NCI-H82 treated with DMSO at 0.1 percent for 48 hours (cell line): ENCODE measurements at regions not wholly inside any gene's neighbourhood (a gene's known extent, or its start where the extent isn't known, plus 50 kb on each side); places are given as distances from the start of the nearest gene placed in this dataset.
"Not testable (repeated sequence)": the region's sequence is repeated elsewhere in the genome, so short reads cannot be mapped to it uniquely, and the experiment has no call there.

Experiments used
- DNase-seq: peaks from one replicate; lab custom pipeline; 2025; ENCODE audit not compliant: unreplicated experiment; lab: John Stamatoyannopoulos, UW

DNA sequence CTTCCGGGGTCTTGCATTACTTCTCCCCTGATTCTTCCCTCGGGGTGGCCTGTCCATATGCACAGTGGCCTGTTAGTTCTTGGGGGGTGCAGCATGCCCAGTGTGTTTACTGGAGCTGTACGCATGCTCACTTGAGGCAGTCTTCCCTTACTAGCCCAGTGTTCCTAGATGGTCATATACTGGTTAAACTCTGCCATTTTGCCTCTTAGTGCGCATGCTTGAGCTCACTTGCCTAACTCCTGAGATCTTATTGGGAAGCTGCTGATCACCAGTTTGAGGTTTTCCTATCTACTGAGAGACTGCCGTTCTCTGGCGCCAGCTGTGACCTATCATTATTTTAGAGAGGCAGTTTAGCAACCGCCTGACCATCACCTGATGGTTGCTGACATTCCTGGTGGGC lies 571.2 kb downstream of the ADCYAP1 start:
- DNase-seq = no peak

DNA sequence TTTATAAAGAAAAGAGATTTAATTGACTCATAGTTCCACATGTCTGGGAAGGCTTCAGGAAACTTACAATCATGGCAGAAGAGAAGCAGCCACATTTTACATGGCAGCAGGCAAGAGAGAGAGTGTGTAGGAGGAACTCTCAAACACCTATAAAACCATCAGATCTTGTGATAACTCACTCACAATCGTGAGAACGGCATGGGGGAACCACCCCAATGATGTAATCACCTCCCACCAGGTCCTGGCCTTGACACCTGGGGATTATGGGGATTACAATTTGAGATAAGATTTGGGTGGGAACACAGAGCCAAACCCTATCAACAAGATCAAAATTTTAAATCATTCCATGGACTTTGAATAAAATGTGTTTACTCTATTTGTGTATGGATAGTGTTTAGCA lies 575.6 kb downstream of the ADCYAP1 start:
- no peak for DNase-seq

GRCh38 chr18:1481577-1481976 lies 576.9 kb downstream of the ADCYAP1 start:
- DNase-seq = no peak

GRCh38 chr18:1483385-1483784 lies 578.7 kb downstream of the ADCYAP1 start:
- no peak for DNase-seq

DNA sequence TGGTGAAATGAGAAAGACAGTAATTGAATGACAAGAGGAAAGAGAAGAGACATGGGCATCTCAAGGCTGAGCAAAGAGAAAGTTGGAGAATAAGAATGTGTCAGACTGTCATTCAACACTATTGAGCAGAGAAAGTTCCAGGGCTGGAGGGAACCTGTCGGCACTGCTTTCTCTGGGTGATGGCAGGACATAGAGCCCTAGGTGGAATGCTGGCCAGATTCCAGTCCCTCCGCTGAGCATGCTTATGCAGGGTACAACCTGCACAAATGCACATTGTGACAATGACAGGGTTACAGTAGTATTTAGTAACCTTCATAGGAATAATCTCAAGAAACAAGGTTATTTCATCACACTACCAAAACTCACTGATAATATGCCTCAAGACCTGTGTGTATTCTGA lies 582.8 kb downstream of the ADCYAP1 start:
- no peak for DNase-seq

DNA sequence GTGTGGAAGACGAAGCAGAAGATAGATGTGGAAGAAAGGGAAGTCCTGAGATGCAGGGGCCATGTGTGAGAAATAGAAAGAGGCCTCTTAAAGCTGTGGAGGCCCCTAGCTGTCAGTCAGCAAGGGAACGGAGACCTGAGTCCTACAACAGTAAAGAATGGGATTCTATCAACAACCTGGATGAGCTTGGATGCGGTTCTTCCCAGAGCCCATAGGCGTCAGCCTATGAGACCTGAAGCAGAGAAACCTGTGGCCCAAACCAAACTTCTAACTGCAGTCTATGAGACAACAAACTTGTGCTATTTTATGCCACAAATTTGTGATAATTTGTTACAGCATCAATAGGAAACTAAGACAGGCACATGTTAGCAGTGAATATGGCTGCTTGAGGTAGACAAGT lies 583.7 kb downstream of the ADCYAP1 start:
- no peak for DNase-seq

GRCh38 chr18:1488957-1489356 lies 584.3 kb downstream of the ADCYAP1 start:
- no peak for DNase-seq

DNA sequence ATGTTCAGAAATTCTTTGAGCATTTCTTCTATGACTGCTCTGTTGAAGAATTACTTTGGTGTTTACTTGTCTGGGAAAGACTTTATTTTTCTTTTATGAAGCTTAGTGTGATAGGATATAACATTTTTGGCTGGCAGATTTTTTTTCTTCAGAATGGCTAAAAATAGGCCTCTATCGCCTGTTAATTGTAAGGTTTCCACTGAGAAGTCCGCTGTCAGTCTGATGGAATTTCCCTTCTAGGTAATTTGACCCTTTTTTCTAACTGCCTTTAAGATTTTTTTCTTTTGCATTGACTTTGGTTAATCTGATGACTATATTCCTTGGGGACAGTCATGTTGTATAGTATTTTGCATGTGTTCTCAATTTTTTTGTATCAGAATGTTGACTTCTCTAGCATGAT lies 590.7 kb downstream of the ADCYAP1 start:
- no peak for DNase-seq

DNA sequence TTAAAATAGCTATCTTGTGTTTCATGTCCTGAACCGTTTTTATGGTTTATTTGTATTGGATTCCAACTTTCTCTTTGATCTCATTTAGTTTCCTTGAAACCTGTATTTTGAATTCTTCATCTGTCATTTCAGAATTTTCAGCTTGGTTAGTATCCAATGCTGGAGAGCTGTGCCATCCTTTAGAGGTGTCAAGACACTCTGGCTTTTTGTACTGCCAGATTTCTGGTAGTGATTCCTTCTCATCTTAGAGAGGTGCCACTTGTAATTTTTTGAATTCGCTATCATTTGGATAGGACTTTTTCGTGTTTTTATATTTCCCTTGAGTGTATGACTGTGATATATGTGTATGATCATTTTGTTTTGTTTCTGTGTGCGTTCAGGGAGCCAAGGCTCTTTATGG lies 591.4 kb downstream of the ADCYAP1 start:
- no peak for DNase-seq

DNA sequence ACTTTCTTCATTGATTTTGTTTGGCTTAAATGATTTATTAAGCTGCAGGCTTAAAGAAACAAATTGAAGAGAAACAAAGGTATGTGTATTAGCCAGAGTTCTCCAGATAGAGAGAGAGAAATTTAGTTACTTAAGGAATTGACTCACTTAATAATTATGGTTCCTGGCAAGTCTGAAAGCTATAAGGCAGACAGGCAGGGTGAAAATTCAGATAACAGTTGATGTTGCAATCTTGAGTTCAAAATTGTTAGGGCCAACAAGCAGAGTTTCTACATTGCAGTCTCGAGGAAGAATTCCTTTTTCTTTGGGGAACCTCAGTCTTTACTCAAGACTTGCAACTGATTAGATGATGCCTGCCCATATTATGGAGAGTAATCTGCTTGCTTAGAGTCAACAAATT lies 593.5 kb downstream of the ADCYAP1 start:
- DNase-seq = no peak

DNA sequence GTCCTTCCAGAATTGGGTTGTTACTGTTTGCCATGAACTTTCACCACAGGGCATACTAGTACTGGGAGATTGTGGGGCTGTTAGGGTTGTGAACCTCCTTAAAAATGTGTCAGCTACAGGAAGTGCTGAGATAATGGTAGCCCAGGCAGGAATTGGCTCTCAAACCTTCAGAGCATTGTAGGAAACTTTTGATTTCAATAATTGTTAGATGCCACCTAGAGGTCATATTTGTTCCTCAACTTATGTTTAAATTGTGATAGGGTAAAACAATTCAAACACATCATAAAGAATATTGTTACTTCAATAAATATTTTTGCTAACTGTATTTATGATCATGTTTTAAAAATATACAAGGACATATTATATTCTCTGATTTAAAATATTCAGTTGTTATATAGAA lies 594.6 kb downstream of the ADCYAP1 start:
- DNase-seq = no peak

DNA sequence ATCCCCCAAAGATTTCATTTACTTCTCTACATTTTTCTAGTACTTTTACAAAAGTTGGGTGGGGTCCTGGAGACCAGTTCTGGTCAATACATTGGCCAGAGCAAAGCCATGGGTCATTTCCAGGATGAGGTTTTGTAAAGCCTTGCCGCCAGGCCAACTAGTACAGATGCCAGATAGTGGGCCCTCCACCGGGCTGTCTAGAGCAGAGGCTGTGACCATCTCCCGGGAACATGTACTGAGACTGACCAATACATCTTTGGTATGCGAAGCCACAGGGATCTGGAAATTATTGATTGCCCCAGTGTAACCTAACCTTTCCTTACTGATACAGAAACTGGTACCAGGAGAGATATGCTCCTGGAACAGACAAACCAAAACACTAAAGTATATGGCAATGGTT lies 599.2 kb downstream of the ADCYAP1 start:
- DNase-seq = no peak

DNA sequence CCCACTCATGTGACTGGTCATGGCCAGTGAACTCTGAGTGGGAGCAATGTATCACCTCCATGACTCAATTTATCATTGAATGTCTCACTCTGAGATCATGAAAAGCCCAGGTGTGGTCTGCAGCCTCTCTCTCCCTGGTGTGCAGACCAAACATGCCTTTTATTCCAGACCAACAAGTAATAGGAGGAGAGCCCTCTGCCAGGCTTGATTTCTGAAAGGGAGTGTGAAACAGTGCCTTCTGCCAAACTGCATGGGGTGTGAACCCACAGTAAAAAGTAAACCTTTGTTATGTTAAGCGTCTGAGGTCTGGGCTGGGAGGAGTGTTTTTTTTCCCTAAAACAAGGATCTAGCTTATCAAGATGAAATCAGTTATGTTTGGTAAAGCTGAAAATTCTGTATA lies 601.2 kb downstream of the ADCYAP1 start:
- DNase-seq = no peak

DNA sequence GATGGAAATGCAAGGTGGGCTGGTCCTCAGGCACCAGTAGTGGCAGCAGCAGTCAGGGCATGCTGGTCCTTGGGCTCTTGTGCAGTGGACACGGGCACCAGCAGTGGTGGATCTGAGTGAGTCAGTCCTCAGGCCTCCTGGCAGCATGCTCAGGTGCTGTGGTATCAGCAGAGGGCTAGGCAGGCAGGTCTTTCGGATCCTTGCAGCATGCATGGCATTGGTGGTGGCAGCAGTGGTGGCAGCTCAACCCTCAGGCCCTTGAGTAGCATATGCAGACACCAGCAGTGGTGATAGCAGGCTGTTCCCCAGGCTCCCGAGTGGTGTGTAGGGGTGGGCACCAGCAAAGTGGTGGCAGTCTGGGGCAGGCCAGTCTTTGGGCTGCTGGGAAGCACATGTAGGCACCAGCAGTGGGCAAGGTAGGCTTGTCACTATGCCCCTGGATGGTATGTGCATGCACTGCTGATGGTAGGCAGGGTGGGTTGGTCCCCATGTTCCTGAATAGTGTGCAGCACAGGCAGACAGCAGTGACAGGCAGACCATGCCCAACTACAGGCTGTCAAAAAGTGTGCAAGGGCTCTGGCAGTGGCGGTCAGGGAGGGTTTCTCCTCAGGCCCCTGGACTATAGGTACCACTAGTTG lies 606.0 kb downstream of the ADCYAP1 start:
- no peak for DNase-seq

DNA sequence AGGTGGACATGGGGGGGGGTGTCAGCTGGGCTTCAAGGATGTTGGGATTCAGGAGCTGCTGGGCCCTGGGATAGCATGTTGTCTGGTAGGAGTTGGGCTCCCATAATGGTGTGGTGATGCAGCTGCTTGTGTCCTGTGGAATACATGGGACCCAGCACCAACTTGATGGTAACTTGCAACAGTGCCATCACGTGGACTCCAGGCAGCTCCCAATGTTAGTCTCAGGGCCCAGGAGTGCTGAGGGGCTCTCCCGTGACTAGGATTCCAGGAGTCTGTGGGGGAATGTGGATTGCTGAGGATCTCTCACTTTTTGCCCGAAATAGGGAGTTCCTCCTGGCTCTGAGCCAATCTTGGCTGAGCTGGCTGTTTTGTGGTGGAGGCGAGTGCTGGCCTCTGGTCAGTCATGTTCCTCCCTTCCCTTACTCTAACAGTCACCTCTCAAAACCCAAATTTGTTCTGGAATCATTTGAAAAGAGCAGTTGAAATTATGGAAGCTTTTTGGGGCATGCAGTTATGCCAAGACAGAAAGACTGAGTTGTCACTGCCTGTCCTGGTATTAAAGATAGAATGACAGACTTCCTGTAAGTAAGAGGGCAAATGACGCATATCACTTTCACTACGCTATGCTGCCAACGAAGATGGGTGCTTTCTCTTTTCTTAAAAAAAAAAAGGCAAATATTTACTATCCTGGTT lies 607.1 kb downstream of the ADCYAP1 start:
- DNase-seq = no peak

DNA sequence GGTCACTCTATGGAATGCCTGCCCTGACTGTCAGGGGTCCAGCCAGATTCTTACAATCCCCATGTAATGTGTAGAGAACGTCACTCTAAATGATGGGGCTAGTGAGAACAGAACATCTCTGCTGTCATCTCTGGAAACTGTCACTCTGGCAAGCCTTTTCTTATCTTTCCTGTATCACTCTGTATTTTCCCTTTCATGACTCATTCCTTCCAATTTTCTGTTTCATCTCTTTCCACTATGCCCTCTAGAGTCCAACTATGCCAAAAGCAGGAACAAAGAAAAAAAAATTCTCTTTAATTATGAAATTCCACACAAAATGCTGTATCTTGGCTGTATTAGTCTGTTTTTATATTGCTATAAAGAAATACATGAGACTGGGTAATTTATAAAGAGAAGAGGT lies 608.8 kb downstream of the ADCYAP1 start:
- DNase-seq = no peak

- not testable (repeated sequence) for DNase-seq
Measured at GRCh38 chr18:1521588-1522248, 617.0 kb downstream of the ADCYAP1 start.

DNA sequence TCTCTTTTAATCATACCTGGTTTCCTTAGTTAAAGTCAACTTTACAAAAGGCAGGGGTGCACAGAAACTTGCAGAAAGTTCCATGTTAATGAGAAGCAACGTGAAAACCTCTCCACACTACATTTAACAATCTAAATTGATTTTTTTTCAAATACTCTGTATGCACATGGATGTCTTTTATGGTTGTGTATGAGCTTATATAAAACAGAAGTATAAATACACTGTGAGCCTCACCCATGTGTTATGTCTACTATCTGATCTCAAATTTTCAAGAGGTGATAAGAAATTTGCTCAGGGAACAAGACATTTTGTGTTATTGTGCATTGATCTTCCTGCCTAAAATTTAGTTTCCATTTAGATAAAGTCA lies 617.6 kb downstream of the ADCYAP1 start:
- no peak for DNase-seq

- no peak for DNase-seq
Measured at GRCh38 chr18:1526991-1527390, 622.3 kb downstream of the ADCYAP1 start.

GRCh38 chr18:1527805-1528204 lies 623.1 kb downstream of the ADCYAP1 start:
- DNase-seq = no peak

DNA sequence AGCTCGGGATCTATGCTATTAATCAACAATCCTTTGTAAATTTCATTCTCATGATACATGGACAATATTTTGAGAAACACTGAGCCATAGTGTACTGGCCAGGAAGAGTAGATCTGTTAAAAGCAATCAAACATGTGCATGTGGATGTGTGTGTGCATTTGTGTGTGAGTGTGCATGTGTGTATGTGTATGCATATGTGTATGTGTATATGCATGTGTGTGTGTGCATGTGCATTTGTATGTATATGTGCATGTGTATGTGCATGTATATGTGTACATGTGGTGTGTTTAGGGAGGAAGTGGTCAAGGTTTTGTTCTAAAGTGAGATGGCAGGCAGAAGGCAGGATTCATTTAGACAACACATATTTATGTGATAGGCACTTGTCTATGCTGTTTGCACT lies 623.8 kb downstream of the ADCYAP1 start:
- no peak for DNase-seq

GRCh38 chr18:1528964-1529509 lies 624.4 kb downstream of the ADCYAP1 start:
- DNase-seq = no peak
